WTC11 (cell line): ENCODE measurements at regions not wholly inside any gene's neighbourhood (a gene's known extent, or its start where the extent isn't known, plus 50 kb on each side); places are given as distances from the start of the nearest gene placed in this dataset.

ENCODE experiments used
- ATAC-seq: fragments of 200-7000 bp; cut with Tn5 transposase; 2 replicates; pipeline ENCODE4 v1.10.0; 2021; ENCODE audit warnings: mild to moderate bottlenecking, moderate library complexity
- CTCF ChIA-PET: fragments of 300-600 bp; sonication (Branson Sonifier 250); formaldehyde crosslinking; loops from one replicate; lab custom pipeline; 2021; ENCODE audit warnings: antibody characterized with exemption; lab: Charles Lee
- POLR2A ChIA-PET: fragments of 350-600 bp; sonication (Branson Sonifier 250); formaldehyde crosslinking; loops from one replicate; lab custom pipeline; 2021; ENCODE audit warnings: antibody characterized with exemption; lab: Charles Lee
- DNase-seq: peaks from one replicate; pipeline ENCODE4 v3.0.0; 2021; ENCODE audit warnings: low spot score
- H3K27ac Mint-ChIP-seq: 2 replicates; pipeline ENCODE4 v1.8.0; 2021; ENCODE audit warnings: mixed read lengths
- H3K27me3 Mint-ChIP-seq: 2 replicates; pipeline ENCODE4 v1.8.0; 2021; ENCODE audit warnings: low read depth, mild to moderate bottlenecking, moderate library complexity, mixed read lengths
- H3K36me3 Mint-ChIP-seq: 2 replicates; pipeline ENCODE4 v1.8.0; 2021; ENCODE audit warnings: mixed read lengths
- H3K4me1 Mint-ChIP-seq: 2 replicates; pipeline ENCODE4 v1.8.0; 2022; ENCODE audit warnings: mixed read lengths
- H3K4me3 Mint-ChIP-seq: 2 replicates; pipeline ENCODE4 v1.8.0; 2021; ENCODE audit warnings: mild to moderate bottlenecking, moderate library complexity, mixed read lengths
- H3K9me3 Mint-ChIP-seq: 2 replicates; pipeline ENCODE4 v1.8.0; 2021; ENCODE audit warnings: mixed read lengths
- ATF2 ChIP-seq: sonication (generic); formaldehyde crosslinking; IDR thresholded peaks from 2 replicates; pipeline ENCODE4 v1.8.1; 2022; ENCODE audit warnings: low read depth, missing genetic modification reagents, borderline replicate concordance
- CBFB ChIP-seq: sonication (generic); formaldehyde crosslinking; IDR thresholded peaks from 2 replicates; pipeline ENCODE4 v1.8.1; 2022; ENCODE audit warnings: mild to moderate bottlenecking, low read depth, missing genetic modification reagents
- CREM ChIP-seq: sonication (generic); formaldehyde crosslinking; IDR thresholded peaks from 2 replicates; pipeline ENCODE4 v1.8.1; 2022; ENCODE audit warnings: mild to moderate bottlenecking, missing genetic modification reagents, moderate library complexity
- ELF4 ChIP-seq: sonication (generic); formaldehyde crosslinking; IDR thresholded peaks from 2 replicates; pipeline ENCODE4 v1.8.1; 2022; ENCODE audit warnings: low read depth, mild to moderate bottlenecking, moderate library complexity, missing genetic modification reagents
- FOXJ3 ChIP-seq: sonication (generic); formaldehyde crosslinking; IDR thresholded peaks from 2 replicates; pipeline ENCODE4 v1.9.0; 2021; ENCODE audit warnings: missing genetic modification reagents, mild to moderate bottlenecking, borderline replicate concordance
- FOXP1 ChIP-seq: sonication (generic); formaldehyde crosslinking; IDR thresholded peaks from 2 replicates; pipeline ENCODE4 v1.8.0; 2022; ENCODE audit warnings: missing genetic modification reagents, mild to moderate bottlenecking, moderate library complexity, borderline replicate concordance
- FOXP4 ChIP-seq: sonication (generic); formaldehyde crosslinking; IDR thresholded peaks from 2 replicates; pipeline ENCODE4 v1.8.0; 2022; ENCODE audit warnings: mild to moderate bottlenecking, missing genetic modification reagents
- GABPB1 ChIP-seq: sonication (generic); formaldehyde crosslinking; IDR thresholded peaks from 2 replicates; pipeline ENCODE4 v1.8.1; 2023; ENCODE audit warnings: mild to moderate bottlenecking, missing genetic modification reagents
- GTF2I ChIP-seq: fragments of 250-450 bp; sonication (Bioruptor Pico); conservative IDR thresholded peaks from 2 replicates; pipeline ENCODE4 v1.4.0; 2021; ENCODE audit warnings: mild to moderate bottlenecking
- JAZF1 ChIP-seq: fragments of 250-450 bp; sonication (Bioruptor Pico); IDR thresholded peaks from 2 replicates; pipeline ENCODE4 v1.9.0; 2021; ENCODE audit warnings: moderate library complexity, mild to moderate bottlenecking, inconsistent platforms
- JUN ChIP-seq: sonication (generic); formaldehyde crosslinking; IDR thresholded peaks from 2 replicates; pipeline ENCODE4 v1.8.0; 2023; ENCODE audit warnings: mild to moderate bottlenecking, missing genetic modification reagents
- MAX ChIP-seq: sonication (generic); formaldehyde crosslinking; IDR thresholded peaks from 2 replicates; pipeline ENCODE4 v1.8.0; 2022; ENCODE audit warnings: mild to moderate bottlenecking, missing genetic modification reagents
- MYBL2 ChIP-seq: sonication (generic); formaldehyde crosslinking; IDR thresholded peaks from 2 replicates; pipeline ENCODE4 v1.8.1; 2023; ENCODE audit warnings: mild to moderate bottlenecking, moderate library complexity, missing genetic modification reagents
- NFE2L1 ChIP-seq: sonication (generic); formaldehyde crosslinking; IDR thresholded peaks from 2 replicates; pipeline ENCODE4 v1.8.1; 2023; ENCODE audit warnings: missing genetic modification reagents
- NR3C1 ChIP-seq: sonication (generic); formaldehyde crosslinking; conservative IDR thresholded peaks from 2 replicates; pipeline ENCODE4 v1.8.1; 2023; ENCODE audit warnings: low read depth, mild to moderate bottlenecking, missing genetic modification reagents
- TEAD1 ChIP-seq: sonication (generic); formaldehyde crosslinking; IDR thresholded peaks from 2 replicates; pipeline ENCODE4 v1.8.0; 2022; ENCODE audit warnings: mild to moderate bottlenecking, missing genetic modification reagents
- TEAD4 ChIP-seq: sonication (generic); formaldehyde crosslinking; IDR thresholded peaks from 2 replicates; pipeline ENCODE4 v1.8.0; 2022; ENCODE audit warnings: mild to moderate bottlenecking, missing genetic modification reagents
- ZBTB21 ChIP-seq: sonication (generic); formaldehyde crosslinking; IDR thresholded peaks from 2 replicates; pipeline ENCODE4 v1.8.1; 2023; ENCODE audit warnings: mild to moderate bottlenecking, missing genetic modification reagents, borderline replicate concordance
- ZNF121 ChIP-seq: sonication (generic); formaldehyde crosslinking; IDR thresholded peaks from 2 replicates; pipeline ENCODE4 v1.8.0; 2023; ENCODE audit warnings: missing genetic modification reagents
- ZNF138 ChIP-seq: sonication (generic); formaldehyde crosslinking; conservative IDR thresholded peaks from 2 replicates; pipeline ENCODE4 v1.8.1; 2022; ENCODE audit warnings: mild to moderate bottlenecking, moderate library complexity, missing genetic modification reagents
- ZNF219 ChIP-seq: sonication (generic); formaldehyde crosslinking; IDR thresholded peaks from 2 replicates; pipeline ENCODE4 v1.8.0; 2023; ENCODE audit warnings: missing genetic modification reagents, mild to moderate bottlenecking, borderline replicate concordance
- ZNF263 ChIP-seq: sonication (generic); formaldehyde crosslinking; IDR thresholded peaks from 2 replicates; pipeline ENCODE4 v1.8.1; 2022; ENCODE audit warnings: low read depth, mild to moderate bottlenecking, moderate library complexity, missing genetic modification reagents
- ZNF317 ChIP-seq: sonication (generic); formaldehyde crosslinking; IDR thresholded peaks from 2 replicates; pipeline ENCODE4 v1.8.1; 2023; ENCODE audit warnings: low read depth, mild to moderate bottlenecking, moderate library complexity, missing genetic modification reagents, borderline replicate concordance
- ZNF396 ChIP-seq: fragments of 250-450 bp; sonication (Bioruptor Pico); IDR thresholded peaks from 2 replicates; pipeline ENCODE4 v1.8.0; 2021; ENCODE audit warnings: mild to moderate bottlenecking, moderate library complexity, borderline replicate concordance
- ZNF423 ChIP-seq: fragments of 250-450 bp; sonication (Bioruptor Pico); IDR thresholded peaks from 2 replicates; pipeline ENCODE4 v2.1.2; 2022; ENCODE audit warnings: mild to moderate bottlenecking, moderate library complexity
- ZNF512 ChIP-seq: sonication (generic); formaldehyde crosslinking; IDR thresholded peaks from 2 replicates; pipeline ENCODE4 v1.8.1; 2022; ENCODE audit warnings: missing genetic modification reagents, borderline replicate concordance
- ZNF671 ChIP-seq: fragments of 250-450 bp; sonication (Bioruptor Pico); IDR thresholded peaks from 2 replicates; pipeline ENCODE4 v1.8.0; 2021; ENCODE audit warnings: mild to moderate bottlenecking
- ZSCAN18 ChIP-seq: fragments of 250-450 bp; sonication (Bioruptor Pico); IDR thresholded peaks from 2 replicates; pipeline ENCODE4 v2.1.2; 2022; ENCODE audit warnings: mild to moderate bottlenecking, moderate library complexity
- TF ChIP-seq, protein P1 (sequence below): fragments of 200-600 bp; IDR thresholded peaks from 2 replicates; pipeline ENCODE4 v1.8.0; 2022; ENCODE audit warnings: antibody characterized with exemption
- TF ChIP-seq, protein P2 (sequence below): fragments of 250-450 bp; sonication (Bioruptor Pico); IDR thresholded peaks from 2 replicates; pipeline ENCODE4 v1.9.0; 2021; ENCODE audit warnings: mild to moderate bottlenecking

DNA sequence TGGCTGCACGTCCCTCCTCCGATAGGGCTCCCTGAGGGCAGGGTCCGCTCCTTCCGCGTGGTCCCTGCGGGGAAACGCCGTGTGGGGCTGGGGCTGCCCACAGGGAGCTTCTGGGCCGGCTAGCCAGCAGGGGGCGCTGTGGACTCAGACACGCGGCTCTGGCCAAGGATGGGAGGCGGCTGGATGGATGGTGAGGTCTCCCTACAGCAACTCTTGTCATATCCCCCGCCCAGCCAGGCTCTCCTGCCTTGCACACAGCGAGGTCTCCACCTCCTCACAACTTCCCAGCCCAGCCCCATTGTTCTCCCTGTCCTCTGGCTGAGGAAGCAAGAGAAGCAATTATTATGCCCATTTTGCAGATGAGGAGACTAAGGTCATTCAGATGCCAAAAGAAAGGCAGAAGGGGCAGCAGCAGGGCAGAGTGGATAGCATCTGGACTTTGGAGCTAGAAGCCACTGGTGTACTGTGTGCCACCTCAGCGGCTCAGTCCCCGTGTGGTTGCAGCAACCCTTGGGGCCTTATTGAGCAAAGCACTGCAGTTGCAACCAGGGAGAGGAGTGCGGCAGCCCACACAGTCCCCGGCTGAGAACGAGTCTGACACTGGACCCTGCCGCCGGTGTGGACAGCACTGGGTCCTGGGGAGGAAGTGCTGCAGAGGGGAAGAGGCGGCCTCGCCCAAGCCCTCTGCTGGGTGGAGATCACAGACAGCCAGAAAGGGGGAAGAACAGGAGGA lies 99.0 kb downstream of the ZFP36L2 start:
- Mint-ChIP-seq H3K4me1 (peaks cover 14% of the 10 kb centered on the region), H3K27ac (no peak overlapping the region), H3K4me3 (no peak overlapping the region), H3K36me3 (no peaks in the 10 kb centered on the region), H3K27me3 (no peaks in the 10 kb centered on the region; the same call in 1 of the 2 replicates), H3K9me3 (no peaks in the 10 kb centered on the region)
- ChIA-PET CTCF (interaction anchor here (0.6 to 3.1 kb wide), 46 partner anchors 9 to 442 kb away, joined by 3 to 23 read pairs (median 4); partner anchors contain the start of gene ZFP36L2), POLR2A (no interaction called here)
- peak; percentile 94 for DNase-seq
- peak; percentile 89 for ATAC-seq
- TF ChIP-seq ZNF317 (CRISPR knock-in tag) (no peak), FOXP4 (CRISPR knock-in tag) (no peak), JAZF1 (CRISPR knock-in tag) (no peak), TEAD4 (CRISPR knock-in tag) (no peak), CBFB (CRISPR knock-in tag) (0 out of 2 replicates have a peak, but pooled peaks have one; percentile 47), ZNF121 (no peak), MAX (peak; percentile 78), ELF4 (CRISPR knock-in tag) (no peak), ZSCAN18 (CRISPR knock-in tag) (no peak), MYBL2 (CRISPR knock-in tag) (no peak), ZNF263 (CRISPR knock-in tag) (no peak), ZNF512 (CRISPR knock-in tag) (no peak), CREM (no peak), NFE2L1 (CRISPR knock-in tag) (no peak), ZNF671 (CRISPR knock-in tag) (0 out of 2 replicates have a peak, but pooled peaks have one; percentile 16), ZBTB21 (CRISPR knock-in tag) (0 out of 2 replicates have a peak, but pooled peaks have one; percentile 18), ATF2 (no peak), FOXJ3 (CRISPR knock-in tag) (no peak), ZNF423 (0 out of 2 replicates have a peak, but pooled peaks have one; percentile 2), GTF2I (CRISPR knock-in tag) (peak; percentile 75), GABPB1 (CRISPR knock-in tag) (0 out of 2 replicates have a peak, but pooled peaks have one; percentile 31), ZNF138 (CRISPR knock-in tag) (0 out of 2 replicates have a peak, but pooled peaks have one; percentile 44), FOXP1 (CRISPR knock-in tag) (no peak), ZNF396 (CRISPR knock-in tag) (no peak), JUN (no peak), TEAD1 (CRISPR knock-in tag) (peak; percentile 34; the same call in 1 of the 2 replicates), ZNF219 (CRISPR knock-in tag) (no peak), NR3C1 (CRISPR knock-in tag) (no peak)
- TF ChIP-seq, protein P1, sequence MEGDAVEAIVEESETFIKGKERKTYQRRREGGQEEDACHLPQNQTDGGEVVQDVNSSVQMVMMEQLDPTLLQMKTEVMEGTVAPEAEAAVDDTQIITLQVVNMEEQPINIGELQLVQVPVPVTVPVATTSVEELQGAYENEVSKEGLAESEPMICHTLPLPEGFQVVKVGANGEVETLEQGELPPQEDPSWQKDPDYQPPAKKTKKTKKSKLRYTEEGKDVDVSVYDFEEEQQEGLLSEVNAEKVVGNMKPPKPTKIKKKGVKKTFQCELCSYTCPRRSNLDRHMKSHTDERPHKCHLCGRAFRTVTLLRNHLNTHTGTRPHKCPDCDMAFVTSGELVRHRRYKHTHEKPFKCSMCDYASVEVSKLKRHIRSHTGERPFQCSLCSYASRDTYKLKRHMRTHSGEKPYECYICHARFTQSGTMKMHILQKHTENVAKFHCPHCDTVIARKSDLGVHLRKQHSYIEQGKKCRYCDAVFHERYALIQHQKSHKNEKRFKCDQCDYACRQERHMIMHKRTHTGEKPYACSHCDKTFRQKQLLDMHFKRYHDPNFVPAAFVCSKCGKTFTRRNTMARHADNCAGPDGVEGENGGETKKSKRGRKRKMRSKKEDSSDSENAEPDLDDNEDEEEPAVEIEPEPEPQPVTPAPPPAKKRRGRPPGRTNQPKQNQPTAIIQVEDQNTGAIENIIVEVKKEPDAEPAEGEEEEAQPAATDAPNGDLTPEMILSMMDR = peak; percentile 97
- TF ChIP-seq, protein P2, sequence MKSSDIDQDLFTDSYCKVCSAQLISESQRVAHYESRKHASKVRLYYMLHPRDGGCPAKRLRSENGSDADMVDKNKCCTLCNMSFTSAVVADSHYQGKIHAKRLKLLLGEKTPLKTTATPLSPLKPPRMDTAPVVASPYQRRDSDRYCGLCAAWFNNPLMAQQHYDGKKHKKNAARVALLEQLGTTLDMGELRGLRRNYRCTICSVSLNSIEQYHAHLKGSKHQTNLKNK (CRISPR knock-in tag) = no peak
